Mucosa of descending colon (tissue), 3 donors: ENCODE measurements at regions not wholly inside any gene's neighbourhood (a gene's known extent, or its start where the extent isn't known, plus 50 kb on each side); places are given as distances from the start of the nearest gene placed in this dataset.
A peak's percentile ranks its signal among the peaks of the same experiment; 100 is the strongest.

Source experiments
- ATAC-seq: fragments of 200-7000 bp; cut with Tn5 transposase; one replicate; pipeline ENCODE4 v1.9.1; 2020; ENCODE audit warnings: mild to moderate bottlenecking, moderate library complexity
- DNase-seq, 3 donors: peaks; one replicate each; pipeline ENCODE4 v3.0.0-alpha.2; 2020
- H3K36me3 ChIP-seq: fragments of 200-600 bp; one replicate; pipeline ENCODE4 v1.8.0; 2021; ENCODE audit warnings: low read depth, mild to moderate bottlenecking
- H3K4me1 ChIP-seq: fragments of 200-600 bp; one replicate; pipeline ENCODE4 v1.8.0; 2021; ENCODE audit warnings: low read depth, mild to moderate bottlenecking
- H3K4me3 ChIP-seq: fragments of 200-600 bp; one replicate; pipeline ENCODE4 v1.8.0; 2021; ENCODE audit warnings: mild to moderate bottlenecking
- H3K9me3 ChIP-seq: fragments of 200-600 bp; one replicate; pipeline ENCODE4 v1.8.0; 2021; ENCODE audit warnings: mild to moderate bottlenecking
- CTCF ChIP-seq: fragments of 200-600 bp; IDR thresholded peaks from one replicate; pipeline ENCODE4 v1.8.0; 2022; ENCODE audit warnings: antibody characterized with exemption, mild to moderate bottlenecking
- intact Hi-C, 2 donors: fragments of 100-400 bp; cut with DNase I in 1 of 2; cut with micrococcal nuclease in 1 of 2; formaldehyde crosslinking; loops; one replicate each; pipeline versions ENCODE4 v1.11.0 to v1.11.1; 2022; cut with DNase I, micrococcal nuclease
- donor health status: DM: no; HTN: no; CAD: no; lungs with moderate emphysema.
- donor health status: DM: no; HTN: no; CAD: no.
- donor health status: DM: no; HTN: yes; CAD: no.

- DNase-seq: no peak
These were observed 1382.6 kb upstream of the ADGRL2 start for GRCh38 chr1:80418134-80418533.

GRCh38 chr1:80417671-80418070 is 1383.1 kb upstream of the ADGRL2 start:
- no peak for ATAC-seq
- intact Hi-C loops: no loop called here
- no peak for TF ChIP-seq CTCF

More at GRCh38 chr1:80418134-80418533, 1382.6 kb upstream of the ADGRL2 start:
- Histone ChIP-seq H3K36me3 (no peaks in the 10 kb centered on the region), H3K4me1 (no peaks in the 10 kb centered on the region), H3K4me3 (no peak overlapping the region), H3K9me3 (no peaks in the 10 kb centered on the region)
- no peak for TF ChIP-seq CTCF
- intact Hi-C loops: no loop called here
- ATAC-seq: no peak

GRCh38 chr1:80413969-80414368 is 1386.8 kb upstream of the ADGRL2 start:
- no peaks in the 10 kb centered on the region for H3K9me3 ChIP-seq
- no peak overlapping the region for H3K4me3 ChIP-seq
- no peak for TF ChIP-seq CTCF
- DNase-seq: no peak
- no peak for ATAC-seq
- H3K4me1 ChIP-seq: no peaks in the 10 kb centered on the region
- no peaks in the 10 kb centered on the region for H3K36me3 ChIP-seq
- intact Hi-C loops: no loop called here

More at GRCh38 chr1:80417671-80418070, 1383.1 kb upstream of the ADGRL2 start:
- Histone ChIP-seq H3K4me3 (no peak overlapping the region), H3K4me1 (no peaks in the 10 kb centered on the region), H3K9me3 (no peaks in the 10 kb centered on the region), H3K36me3 (no peaks in the 10 kb centered on the region)
- DNase-seq: no peak

GRCh38 chr1:80410233-80410632 is 1390.5 kb upstream of the ADGRL2 start:
- DNase-seq (no peak), ATAC-seq (no peak)
- TF ChIP-seq CTCF: no peak
- no peaks in the 10 kb centered on the region for H3K4me1 ChIP-seq
- intact Hi-C loops: no loop called here
- no peaks in the 10 kb centered on the region for H3K36me3 ChIP-seq
- H3K9me3 ChIP-seq: no peaks in the 10 kb centered on the region
- no peak overlapping the region for H3K4me3 ChIP-seq

GRCh38 chr1:80403471-80403893 is 1397.0 kb upstream of the ADGRL4 start:
- DNase-seq (no peak), ATAC-seq (peak; percentile 57)
- no peak overlapping the region for H3K4me3 ChIP-seq
- no peak for TF ChIP-seq CTCF
- H3K4me1 ChIP-seq: peaks cover 4% of the 10 kb centered on the region
- H3K36me3 ChIP-seq: no peaks in the 10 kb centered on the region
- intact Hi-C loops: no loop called here
- H3K9me3 ChIP-seq: no peaks in the 10 kb centered on the region

- intact Hi-C loops: no loop called here
- no peak for ATAC-seq
These were observed 1396.1 kb upstream of the ADGRL4 start for GRCh38 chr1:80402625-80403024.

More at GRCh38 chr1:80402625-80403024, 1396.1 kb upstream of the ADGRL4 start:
- no peak for DNase-seq
- Histone ChIP-seq H3K36me3 (no peaks in the 10 kb centered on the region), H3K9me3 (no peaks in the 10 kb centered on the region), H3K4me1 (peaks cover 4% of the 10 kb centered on the region), H3K4me3 (no peak overlapping the region)
- no peak for TF ChIP-seq CTCF
